RWPE2 (cell line): ENCODE measurements at regions not wholly inside any gene's neighbourhood (a gene's known extent, or its start where the extent isn't known, plus 50 kb on each side); places are given as distances from the start of the nearest gene placed in this dataset.

Source experiments
- ATAC-seq: fragments of 200-7000 bp; cut with Tn5 transposase; 3 replicates; pipeline ENCODE4 v1.9.1; 2021; ENCODE audit warnings: low read depth
- DNase-seq: peaks from one replicate; pipeline ENCODE4 v3.0.0-alpha.2; 2020; ENCODE audit warnings: low spot score
- H3K27ac ChIP-seq: fragments of 450-650 bp; 2 replicates; pipeline ENCODE4 v1.5.1; 2017; ENCODE audit warnings: mild to moderate bottlenecking; ENCODE audit not compliant: poor library complexity, severe bottlenecking
- H3K27me3 ChIP-seq: fragments of 250-450 bp; sonication (Bioruptor Pico); 2 replicates; pipeline ENCODE4 v1.5.1; 2021; ENCODE audit warnings: mild to moderate bottlenecking, moderate library complexity; ENCODE audit not compliant: insufficient read depth, poor library complexity, severe bottlenecking
- H3K36me3 ChIP-seq: fragments of 250-450 bp; sonication (Bioruptor Pico); 2 replicates; pipeline ENCODE4 v1.5.1; 2020; ENCODE audit warnings: low read depth, mild to moderate bottlenecking, moderate library complexity
- H3K4me1 ChIP-seq: fragments of 250-450 bp; sonication (Bioruptor Pico); 2 replicates; pipeline ENCODE4 v1.5.1; 2021; ENCODE audit warnings: mild to moderate bottlenecking, moderate library complexity; ENCODE audit not compliant: insufficient read depth, poor library complexity, severe bottlenecking
- H3K4me3 ChIP-seq: fragments of 250-450 bp; sonication (Bioruptor Pico); 2 replicates; pipeline ENCODE4 v1.5.1; 2021; ENCODE audit warnings: mild to moderate bottlenecking, moderate library complexity; ENCODE audit not compliant: severe bottlenecking
- H3K9me3 ChIP-seq: fragments of 250-450 bp; sonication (Bioruptor Pico); 2 replicates; pipeline ENCODE4 v1.5.1; 2021; ENCODE audit warnings: mild to moderate bottlenecking, moderate library complexity; ENCODE audit not compliant: severe bottlenecking
- TF ChIP-seq, protein P1 (sequence below): fragments of 450-650 bp; IDR thresholded peaks from one replicate; pipeline ENCODE4 v1.5.1; 2017; ENCODE audit warnings: mild to moderate bottlenecking, moderate library complexity; ENCODE audit not compliant: poor library complexity, severe bottlenecking

DNA sequence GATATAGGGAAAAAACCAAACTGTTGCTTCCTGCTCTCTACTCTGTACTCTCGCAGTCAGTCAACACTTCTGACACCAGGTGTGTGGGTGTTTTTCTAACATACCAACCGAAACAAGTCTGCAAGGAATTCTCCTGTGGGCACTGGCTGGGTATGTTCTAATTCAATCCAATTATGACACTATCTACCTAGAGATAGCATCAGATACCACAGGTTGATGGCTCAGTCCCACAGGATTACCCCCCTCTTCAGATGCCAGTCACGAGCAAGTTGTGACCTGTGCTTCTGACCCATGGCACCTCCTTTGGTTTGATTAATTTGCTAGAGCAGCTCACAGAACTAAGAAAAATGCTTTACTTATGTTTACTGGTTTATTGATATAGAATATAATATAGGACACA lies 78.3 kb downstream of the DYRK2 start:
- Histone ChIP-seq H3K9me3 (no peaks in the 10 kb centered on the region), H3K36me3 (no peaks in the 10 kb centered on the region), H3K27me3 (no peaks in the 10 kb centered on the region), H3K4me3 (no peak overlapping the region), H3K27ac (no peak overlapping the region), H3K4me1 (no peaks in the 10 kb centered on the region)
- DNase-seq (no peak), ATAC-seq (no peak)
- TF ChIP-seq, protein P1, sequence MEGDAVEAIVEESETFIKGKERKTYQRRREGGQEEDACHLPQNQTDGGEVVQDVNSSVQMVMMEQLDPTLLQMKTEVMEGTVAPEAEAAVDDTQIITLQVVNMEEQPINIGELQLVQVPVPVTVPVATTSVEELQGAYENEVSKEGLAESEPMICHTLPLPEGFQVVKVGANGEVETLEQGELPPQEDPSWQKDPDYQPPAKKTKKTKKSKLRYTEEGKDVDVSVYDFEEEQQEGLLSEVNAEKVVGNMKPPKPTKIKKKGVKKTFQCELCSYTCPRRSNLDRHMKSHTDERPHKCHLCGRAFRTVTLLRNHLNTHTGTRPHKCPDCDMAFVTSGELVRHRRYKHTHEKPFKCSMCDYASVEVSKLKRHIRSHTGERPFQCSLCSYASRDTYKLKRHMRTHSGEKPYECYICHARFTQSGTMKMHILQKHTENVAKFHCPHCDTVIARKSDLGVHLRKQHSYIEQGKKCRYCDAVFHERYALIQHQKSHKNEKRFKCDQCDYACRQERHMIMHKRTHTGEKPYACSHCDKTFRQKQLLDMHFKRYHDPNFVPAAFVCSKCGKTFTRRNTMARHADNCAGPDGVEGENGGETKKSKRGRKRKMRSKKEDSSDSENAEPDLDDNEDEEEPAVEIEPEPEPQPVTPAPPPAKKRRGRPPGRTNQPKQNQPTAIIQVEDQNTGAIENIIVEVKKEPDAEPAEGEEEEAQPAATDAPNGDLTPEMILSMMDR, result no peak

DNA sequence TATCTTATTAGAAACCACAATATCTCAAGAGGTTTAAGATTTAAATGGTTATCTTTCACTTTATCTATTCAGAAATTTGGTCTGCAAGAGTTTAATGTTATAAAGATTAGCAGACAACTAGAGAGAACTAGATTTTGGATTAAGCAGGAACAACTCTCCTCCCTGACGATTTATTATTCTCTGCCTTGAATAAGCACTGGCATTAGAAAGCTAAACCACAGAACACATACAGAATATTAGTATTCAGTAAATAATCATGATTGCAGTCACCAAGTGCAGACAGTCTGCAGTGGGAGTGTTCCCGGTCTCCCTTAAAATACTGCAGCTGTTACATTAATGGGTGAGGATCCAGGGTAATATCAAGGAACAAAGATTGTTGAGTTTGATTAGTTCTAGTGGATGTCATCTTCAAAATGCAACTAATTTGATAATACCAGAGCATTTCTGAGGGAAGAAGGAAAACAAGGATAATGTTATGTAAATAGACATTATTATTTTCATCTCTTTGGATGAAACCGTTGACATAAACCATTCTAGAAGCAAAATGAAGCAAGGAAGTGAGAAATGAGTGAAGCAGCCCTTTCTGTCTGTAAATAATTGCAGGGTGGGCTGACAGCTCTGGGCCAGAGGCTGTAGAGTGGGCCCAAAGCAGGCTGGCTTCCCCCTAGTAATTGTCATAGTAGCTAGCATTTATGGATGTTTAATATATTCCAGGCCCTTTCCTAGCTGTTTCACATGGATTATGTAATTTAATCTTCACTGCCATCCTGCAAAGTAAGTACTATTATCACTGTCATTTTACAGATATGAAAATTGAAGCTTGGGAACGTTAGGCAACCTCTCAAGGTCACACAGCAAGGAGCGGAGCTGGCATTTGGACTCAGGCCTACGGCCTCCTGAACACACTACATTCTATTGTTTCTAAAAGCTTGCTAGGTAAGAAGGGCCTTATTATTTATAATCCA lies 79.4 kb downstream of the DYRK2 start:
- TF ChIP-seq, protein P1, result no peak
- no peak for ATAC-seq
- DNase-seq, result no peak

GRCh38 chr12:67732857-67733256 lies 84.3 kb downstream of the DYRK2 start:
- ATAC-seq (no peak), DNase-seq (no peak)
- TF ChIP-seq, protein P1, result no peak
- no peaks in the 10 kb centered on the region for H3K36me3 ChIP-seq
- H3K27ac ChIP-seq, result no peak overlapping the region
- H3K9me3 ChIP-seq, result no peaks in the 10 kb centered on the region
- H3K4me3 ChIP-seq, result no peak overlapping the region
- H3K27me3 ChIP-seq, result no peaks in the 10 kb centered on the region
- no peaks in the 10 kb centered on the region for H3K4me1 ChIP-seq

More for the DNA sequence above, 79.4 kb downstream of the DYRK2 start:
- Histone ChIP-seq H3K9me3 (no peaks in the 10 kb centered on the region), H3K4me3 (no peak overlapping the region), H3K4me1 (no peaks in the 10 kb centered on the region), H3K27ac (no peak overlapping the region), H3K36me3 (no peaks in the 10 kb centered on the region), H3K27me3 (no peaks in the 10 kb centered on the region)

DNA sequence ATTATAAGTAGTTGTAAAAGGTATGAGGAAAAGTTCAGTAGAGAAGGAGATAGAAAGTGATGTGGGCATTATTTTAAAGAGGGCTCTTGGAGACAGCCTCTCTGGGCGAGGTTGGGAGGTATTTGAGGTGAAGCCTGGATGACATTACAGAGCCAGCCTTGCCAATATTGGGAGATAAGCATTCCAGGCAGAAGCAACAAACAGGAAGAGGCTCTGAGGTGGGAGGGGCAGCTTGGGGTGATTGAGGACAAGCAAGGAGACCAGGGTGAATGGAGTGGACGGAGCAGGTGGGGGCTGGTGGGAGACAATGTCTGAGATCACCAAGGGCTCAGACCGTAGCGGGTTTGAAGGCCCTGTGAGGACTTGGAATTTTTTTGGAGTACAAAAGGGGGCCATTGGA lies 87.3 kb downstream of the DYRK2 start:
- DNase-seq, result no peak

More for the DNA sequence above, 87.3 kb downstream of the DYRK2 start:
- no peak for ATAC-seq
- Histone ChIP-seq H3K36me3 (no peaks in the 10 kb centered on the region), H3K4me1 (no peaks in the 10 kb centered on the region), H3K9me3 (no peaks in the 10 kb centered on the region), H3K27ac (no peak overlapping the region), H3K27me3 (no peaks in the 10 kb centered on the region), H3K4me3 (no peak overlapping the region)
- TF ChIP-seq, protein P1, result no peak
